ENCODE measurements at regions not wholly inside any gene's neighbourhood (a gene's known extent, or its start where the extent isn't known, plus 50 kb on each side); places are given as distances from the start of the nearest gene placed in this dataset.
A peak's percentile ranks its signal among the peaks of the same experiment; 100 is the strongest.

DNA sequence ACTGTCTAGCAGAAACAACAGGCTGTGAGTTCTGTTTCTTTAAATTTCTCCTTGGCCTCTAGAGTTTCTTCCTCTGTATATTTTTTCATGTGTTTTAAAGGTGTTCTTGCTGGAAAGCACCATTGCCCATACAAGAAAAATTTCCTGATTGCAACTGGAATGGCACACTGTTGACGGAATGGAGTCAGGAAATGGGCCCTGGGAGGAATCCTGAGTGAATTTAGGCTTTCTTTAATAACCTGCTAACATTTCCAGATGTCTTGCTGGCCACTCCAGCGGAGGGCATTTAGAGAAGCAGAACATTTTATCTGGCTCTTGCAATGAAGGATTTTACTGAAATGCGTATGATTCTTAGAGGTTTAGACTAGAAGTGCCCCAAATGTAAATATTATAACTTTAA, 736.3 kb downstream of the TAF11L14 start:
- no peak for ATAC-seq (ENCODE audit: low FRiP score)
- TF ChIP-seq, protein P1, sequence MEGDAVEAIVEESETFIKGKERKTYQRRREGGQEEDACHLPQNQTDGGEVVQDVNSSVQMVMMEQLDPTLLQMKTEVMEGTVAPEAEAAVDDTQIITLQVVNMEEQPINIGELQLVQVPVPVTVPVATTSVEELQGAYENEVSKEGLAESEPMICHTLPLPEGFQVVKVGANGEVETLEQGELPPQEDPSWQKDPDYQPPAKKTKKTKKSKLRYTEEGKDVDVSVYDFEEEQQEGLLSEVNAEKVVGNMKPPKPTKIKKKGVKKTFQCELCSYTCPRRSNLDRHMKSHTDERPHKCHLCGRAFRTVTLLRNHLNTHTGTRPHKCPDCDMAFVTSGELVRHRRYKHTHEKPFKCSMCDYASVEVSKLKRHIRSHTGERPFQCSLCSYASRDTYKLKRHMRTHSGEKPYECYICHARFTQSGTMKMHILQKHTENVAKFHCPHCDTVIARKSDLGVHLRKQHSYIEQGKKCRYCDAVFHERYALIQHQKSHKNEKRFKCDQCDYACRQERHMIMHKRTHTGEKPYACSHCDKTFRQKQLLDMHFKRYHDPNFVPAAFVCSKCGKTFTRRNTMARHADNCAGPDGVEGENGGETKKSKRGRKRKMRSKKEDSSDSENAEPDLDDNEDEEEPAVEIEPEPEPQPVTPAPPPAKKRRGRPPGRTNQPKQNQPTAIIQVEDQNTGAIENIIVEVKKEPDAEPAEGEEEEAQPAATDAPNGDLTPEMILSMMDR (IDR thresholded peaks at IDR 0.05), result no peak
- no peak for DNase-seq (ENCODE audit: low spot score)

DNA sequence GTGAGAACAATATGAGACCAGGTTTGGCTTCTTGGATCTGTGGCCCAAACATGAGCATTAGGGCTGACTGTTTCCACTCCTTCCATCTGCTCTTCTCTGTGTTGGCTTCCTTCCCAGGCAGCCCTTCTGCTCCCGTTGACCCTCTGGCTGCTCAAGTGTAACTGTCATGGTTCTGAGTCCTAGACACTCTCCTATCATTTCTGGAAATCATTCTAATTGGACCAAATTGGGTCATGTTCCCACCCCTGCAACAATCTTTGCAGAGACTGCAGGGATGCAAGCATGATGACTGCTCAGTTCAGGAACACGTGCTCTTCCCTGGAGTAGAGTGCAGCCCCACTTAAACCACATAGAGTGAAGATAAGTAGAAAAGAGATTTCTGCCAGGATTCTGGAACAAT, 741.4 kb downstream of the TAF11L14 start:
- TF ChIP-seq, protein P1 (IDR thresholded peaks at IDR 0.05), result no peak
- no peak for ATAC-seq (ENCODE audit: low FRiP score)
- DNase-seq (ENCODE audit: low spot score), result no peak

DNA sequence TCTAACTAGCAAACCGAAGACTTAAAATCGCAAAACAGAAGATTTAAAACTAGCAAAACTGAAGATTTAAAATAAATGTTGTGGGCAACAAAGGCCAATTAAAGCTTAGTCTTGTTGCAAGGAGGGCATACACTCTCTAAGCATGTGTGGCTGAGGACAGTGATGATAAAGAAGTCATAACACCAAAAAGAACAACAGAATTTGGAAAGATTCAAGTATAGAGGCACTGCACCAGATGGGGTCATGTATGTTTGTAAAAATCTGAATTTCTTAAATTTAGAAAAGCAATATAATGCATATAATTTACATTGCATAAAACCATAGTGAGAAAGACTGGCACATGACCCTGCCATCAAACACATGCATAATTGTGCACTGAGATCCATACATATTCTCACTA, 743.8 kb downstream of the TAF11L14 start:
- no peak for DNase-seq (ENCODE audit: low spot score)

DNA sequence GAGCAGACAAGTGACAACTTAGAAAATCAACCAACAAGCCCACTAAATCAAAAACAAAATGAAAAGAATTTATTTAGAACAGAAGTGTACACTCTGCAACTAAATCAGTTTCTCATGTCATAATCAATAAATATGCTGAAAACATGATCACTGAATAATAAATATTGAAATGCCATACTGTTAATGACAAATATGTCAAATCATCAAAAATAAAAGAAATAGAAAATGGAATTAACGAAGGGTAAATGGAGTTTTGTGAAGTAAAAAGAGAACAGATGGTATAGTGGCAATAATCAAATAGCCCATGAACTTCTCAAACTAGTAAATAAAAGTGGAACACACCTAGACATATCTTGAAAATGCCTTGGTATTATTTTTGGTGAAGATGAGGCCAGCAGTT, 744.9 kb downstream of the TAF11L14 start:
- no peak for DNase-seq (ENCODE audit: low spot score)
- TF ChIP-seq, protein P1 (IDR thresholded peaks at IDR 0.05), result no peak
- ATAC-seq (ENCODE audit: low FRiP score), result no peak

More for the DNA sequence above, 743.8 kb downstream of the TAF11L14 start:
- ATAC-seq (ENCODE audit: low FRiP score), result no peak
- TF ChIP-seq, protein P1 (IDR thresholded peaks at IDR 0.05), result no peak

DNA sequence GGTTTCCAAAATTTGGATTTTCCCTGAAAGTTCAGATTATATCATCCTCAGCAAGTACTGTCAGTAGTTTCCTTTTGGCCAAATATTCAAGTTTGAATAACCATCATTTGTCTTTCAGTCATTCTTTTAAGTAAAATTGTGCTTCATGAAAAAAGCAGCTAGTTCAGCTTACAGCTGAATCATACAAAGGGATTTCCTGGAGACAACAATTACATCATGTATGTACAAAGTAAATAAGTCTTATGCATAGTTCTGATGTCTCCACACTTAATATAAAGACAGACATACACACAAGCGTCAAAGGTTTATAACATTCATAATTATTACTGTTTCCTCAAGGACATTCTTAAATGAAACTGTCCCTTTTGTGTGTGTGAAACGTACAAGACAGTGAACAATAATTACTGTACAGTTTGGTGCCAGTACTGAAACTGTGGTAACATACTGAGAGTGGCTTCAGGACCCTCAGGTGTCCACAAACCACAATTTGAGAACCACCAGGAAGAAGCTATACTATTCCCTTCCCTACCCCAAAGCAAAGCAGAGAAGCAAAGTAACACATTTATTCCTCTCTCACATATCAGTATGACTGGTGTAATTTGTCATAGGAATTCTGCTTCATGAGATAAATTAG, 746.6 kb downstream of the TAF11L14 start:
- ATAC-seq (ENCODE audit: low FRiP score) (no peak), DNase-seq (ENCODE audit: low spot score) (no peak)
- TF ChIP-seq, protein P1 (IDR thresholded peaks at IDR 0.05), result no peak

DNA sequence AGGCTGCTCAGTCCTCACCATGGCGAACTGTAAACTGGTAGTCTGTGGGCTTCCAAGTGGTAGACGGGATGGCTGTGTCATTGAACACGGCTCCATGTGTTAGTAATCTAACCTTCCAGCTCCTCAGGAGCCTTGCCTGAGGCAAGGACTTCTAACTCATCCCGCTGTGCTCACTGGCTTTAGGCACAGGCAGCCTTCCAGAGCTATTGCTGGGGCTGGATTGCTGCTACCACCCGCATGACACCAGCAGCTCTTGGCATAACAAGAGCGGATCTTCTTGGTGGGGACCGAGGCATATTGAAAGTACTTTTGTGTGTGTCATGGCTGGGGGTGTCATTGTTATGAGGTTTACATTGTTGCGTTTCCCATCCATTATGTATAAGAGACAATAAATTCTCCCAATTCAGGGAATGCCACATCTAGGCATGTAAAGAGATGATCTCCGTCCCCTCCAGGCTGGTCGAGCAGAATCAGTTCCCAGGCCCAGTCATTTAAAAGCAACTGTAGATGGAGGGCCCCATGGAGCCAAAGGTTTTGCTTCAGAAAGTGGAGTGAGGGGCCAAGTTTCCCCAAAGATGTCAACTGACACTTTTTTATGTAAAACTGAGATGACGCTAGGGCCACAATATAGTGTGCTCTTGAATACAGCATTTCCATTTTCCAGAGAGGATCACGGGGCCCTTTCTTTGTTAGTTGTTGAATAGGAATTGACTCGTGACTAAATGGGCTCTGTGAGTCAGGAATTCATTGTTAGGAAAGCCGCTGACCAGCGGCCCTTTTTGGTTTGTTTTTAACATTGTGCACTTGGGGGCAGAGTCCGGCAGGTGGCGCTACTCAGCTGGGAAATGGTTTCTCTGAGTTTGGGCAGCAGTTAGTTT, 759.5 kb downstream of the TAF11L14 start:
- peak; percentile 44 for DNase-seq (ENCODE audit: low spot score)

More for the DNA sequence above, 759.5 kb downstream of the TAF11L14 start:
- TF ChIP-seq, protein P1 (IDR thresholded peaks at IDR 0.05), result no peak
- ATAC-seq (ENCODE audit: low FRiP score), result peak; percentile 91

Measured in omental fat pad (tissue), 3 donors.